A673 (cell line): ENCODE measurements at regions not wholly inside any gene's neighbourhood (a gene's known extent, or its start where the extent isn't known, plus 50 kb on each side); places are given as distances from the start of the nearest gene placed in this dataset.

Source experiments
- BruUV-seq: library from RNA; stranded (reverse); fragments of 400-500 nt; replicated peaks from 2 replicates; lab custom pipeline; 2021; lab: Mats Ljungman, UMichigan
- CTCF ChIA-PET: fragments of 300-600 bp; sonication (Branson Sonifier 250); formaldehyde crosslinking; loops from one replicate; lab custom pipeline; 2022; ENCODE audit warnings: antibody characterized with exemption; lab: Charles Lee
- POLR2A ChIA-PET: fragments of 300-600 bp; sonication (Branson Sonifier 250); formaldehyde crosslinking; loops from one replicate; lab custom pipeline; 2022; ENCODE audit warnings: antibody characterized with exemption; ENCODE audit not compliant: low non-redundant PET; lab: Charles Lee
- DNase-seq: peaks from one replicate; pipeline ENCODE4 v3.0.0-alpha.2; 2015; ENCODE audit warnings: low spot score
- H3K27ac ChIP-seq: fragments of 200-600 bp; sonication (generic); 2 replicates; pipeline ENCODE4 v1.5.1; 2016; ENCODE audit warnings: mixed run types, low read depth, mild to moderate bottlenecking, mixed read lengths, antibody characterized with exemption, low read length; ENCODE audit not compliant: poor library complexity, severe bottlenecking
- H3K27me3 ChIP-seq: fragments of 200-600 bp; sonication (generic); replicated peaks from 2 replicates; pipeline ENCODE4 v1.6.1; 2017; ENCODE audit warnings: mixed run types, low read depth, mild to moderate bottlenecking, mixed read lengths, antibody characterized with exemption, low read length; ENCODE audit not compliant: insufficient read depth, poor library complexity
- H3K36me3 ChIP-seq: fragments of 200-600 bp; sonication (generic); 2 replicates; pipeline ENCODE4 v1.6.1; 2016; ENCODE audit warnings: mixed run types, mild to moderate bottlenecking, mixed read lengths, antibody characterized with exemption, low read length; ENCODE audit not compliant: insufficient read depth, poor library complexity, severe bottlenecking
- H3K4me1 ChIP-seq: fragments of 200-600 bp; sonication (generic); 2 replicates; pipeline ENCODE4 v1.6.1; 2017; ENCODE audit warnings: mixed run types, mild to moderate bottlenecking, mixed read lengths, antibody characterized with exemption, low read length; ENCODE audit not compliant: insufficient read depth, poor library complexity, severe bottlenecking
- H3K4me3 ChIP-seq: fragments of 200-600 bp; sonication (generic); 2 replicates; pipeline ENCODE4 v1.5.1; 2016; ENCODE audit warnings: low read depth, mixed run types, mild to moderate bottlenecking, mixed read lengths, low read length; ENCODE audit not compliant: poor library complexity, severe bottlenecking
- H3K9me3 ChIP-seq: fragments of 200-600 bp; sonication (generic); 2 replicates; pipeline ENCODE4 v1.6.1; 2016; ENCODE audit warnings: mixed run types, low read depth, mild to moderate bottlenecking, mixed read lengths, antibody characterized with exemption, low read length; ENCODE audit not compliant: poor library complexity, severe bottlenecking
- CTCF ChIP-seq: fragments of 300-800, 200-600 bp; sonication (generic); conservative IDR thresholded peaks from 2 replicates; pipeline ENCODE4 v1.5.1; 2017; ENCODE audit warnings: low read depth, mild to moderate bottlenecking, antibody characterized with exemption, low read length, moderate library complexity, mixed read lengths
- EZH2 ChIP-seq: fragments of 200-600 bp; sonication (generic); IDR thresholded peaks from 2 replicates; pipeline ENCODE4 v1.6.1; 2017; ENCODE audit warnings: borderline replicate concordance, low read depth, mild to moderate bottlenecking, mixed read lengths, antibody characterized with exemption, low read length; ENCODE audit not compliant: poor library complexity, severe bottlenecking
- intact Hi-C: fragments of 100-400 bp; cut with micrococcal nuclease; formaldehyde crosslinking; loops from one replicate; pipeline ENCODE4 v1.10.0; 2022; ENCODE audit not compliant: unreplicated experiment

- no peak for TF ChIP-seq EZH2
- Histone ChIP-seq H3K36me3 (no peaks in the 10 kb centered on the region), H3K4me1 (no peaks in the 10 kb centered on the region), H3K27ac (no peak overlapping the region), H3K9me3 (no peaks in the 10 kb centered on the region), H3K4me3 (no peak overlapping the region), H3K27me3 (no peaks in the 10 kb centered on the region)
- ChIA-PET POLR2A (no interaction called here), CTCF (no interaction called here)
- DNase-seq, result no peak
- no TSS peak for BruUV-seq
- intact Hi-C loops, result no loop called here
Measured at GRCh38 chr1:70542030-70542429, 131.0 kb downstream of the CTH start.

- Histone ChIP-seq H3K36me3 (no peaks in the 10 kb centered on the region), H3K27me3 (no peaks in the 10 kb centered on the region), H3K9me3 (no peaks in the 10 kb centered on the region), H3K4me3 (no peak overlapping the region), H3K4me1 (no peaks in the 10 kb centered on the region), H3K27ac (no peak overlapping the region)
- ChIA-PET CTCF (no interaction called here), POLR2A (no interaction called here)
- TF ChIP-seq CTCF (no peak), EZH2 (no peak)
- no TSS peak for BruUV-seq
- DNase-seq, result no peak
- intact Hi-C loops, result no loop called here
Measured at GRCh38 chr1:70542856-70543255, 131.8 kb downstream of the CTH start.

- BruUV-seq, result no TSS peak
- POLR2A ChIA-PET, result no interaction called here
- TF ChIP-seq EZH2, result no peak
- no peak for TF ChIP-seq CTCF
- Histone ChIP-seq H3K4me1 (no peaks in the 10 kb centered on the region), H3K27ac (no peak overlapping the region), H3K4me3 (no peak overlapping the region), H3K9me3 (no peaks in the 10 kb centered on the region), H3K27me3 (no peaks in the 10 kb centered on the region), H3K36me3 (no peaks in the 10 kb centered on the region)
- CTCF ChIA-PET, result no interaction called here
- intact Hi-C loops, result no loop called here
- DNase-seq, result no peak
Measured at GRCh38 chr1:70546726-70547125, 135.7 kb downstream of the CTH start.
